BJ (cell line): ENCODE measurements at regions not wholly inside any gene's neighbourhood (a gene's known extent, or its start where the extent isn't known, plus 50 kb on each side); places are given as distances from the start of the nearest gene placed in this dataset.

Experiments used
- CTCF ChIA-PET: fragments of 350-600 bp; formaldehyde crosslinking; extraction: SDS; loops from one replicate; lab custom pipeline; 2021; ENCODE audit warnings: antibody characterized with exemption, inconsistent platforms; lab: Yijun Ruan, JAX
- POLR2A ChIA-PET: fragments of 300-600 bp; sonication (Branson Sonifier 250); formaldehyde crosslinking; extraction: SDS; loops from one replicate; lab custom pipeline; 2021; ENCODE audit warnings: antibody characterized with exemption; lab: Charles Lee
- DNase-seq: peaks from one replicate; pipeline ENCODE4 v3.0.0-alpha.2; 2011; ENCODE audit warnings: low read depth
- H3K27me3 ChIP-seq: 2 replicates; pipeline ENCODE4 v1.6.0; 2011; ENCODE audit warnings: low read length; ENCODE audit not compliant: control insufficient read depth, insufficient read depth
- H3K36me3 ChIP-seq: 2 replicates; pipeline ENCODE4 v1.5.1; 2011; ENCODE audit warnings: low read length; ENCODE audit not compliant: control insufficient read depth, insufficient read depth
- H3K4me3 ChIP-seq: 2 replicates; pipeline ENCODE4 v1.5.1; 2011; ENCODE audit warnings: low read depth, mild to moderate bottlenecking, control low read depth, low read length
- TF ChIP-seq, protein P1 (sequence below): IDR thresholded peaks from 2 replicates; pipeline ENCODE4 v1.5.1; 2011; ENCODE audit warnings: low read depth, mild to moderate bottlenecking, control low read depth, inconsistent platforms, low read length, moderate library complexity; ENCODE audit not compliant: insufficient read depth

DNA sequence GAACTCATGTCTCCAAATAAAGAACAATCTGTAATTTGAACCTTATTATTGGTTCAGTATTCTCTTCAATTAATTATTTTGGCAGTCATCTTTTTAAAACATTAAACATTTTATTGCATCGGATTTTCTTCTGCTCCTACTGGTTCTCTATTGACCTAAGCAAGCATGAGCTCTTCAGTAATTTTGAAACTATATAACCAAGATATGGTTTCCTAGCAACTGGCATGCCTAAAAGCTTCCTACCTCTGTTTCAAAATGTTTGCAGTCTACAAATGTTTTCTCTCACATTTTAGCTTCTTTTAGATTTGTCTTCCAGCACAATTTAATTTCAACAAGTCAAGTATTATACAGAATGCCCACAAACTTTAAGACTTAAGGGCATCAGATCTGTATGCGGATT is 371.3 kb downstream of the GPM6A start:
- Histone ChIP-seq H3K36me3 (no peaks in the 10 kb centered on the region), H3K4me3 (no peak overlapping the region), H3K27me3 (no peaks in the 10 kb centered on the region)
- POLR2A ChIA-PET = no interaction called here
- DNase-seq = no peak
- CTCF ChIA-PET = no interaction called here
- TF ChIP-seq, protein P1, sequence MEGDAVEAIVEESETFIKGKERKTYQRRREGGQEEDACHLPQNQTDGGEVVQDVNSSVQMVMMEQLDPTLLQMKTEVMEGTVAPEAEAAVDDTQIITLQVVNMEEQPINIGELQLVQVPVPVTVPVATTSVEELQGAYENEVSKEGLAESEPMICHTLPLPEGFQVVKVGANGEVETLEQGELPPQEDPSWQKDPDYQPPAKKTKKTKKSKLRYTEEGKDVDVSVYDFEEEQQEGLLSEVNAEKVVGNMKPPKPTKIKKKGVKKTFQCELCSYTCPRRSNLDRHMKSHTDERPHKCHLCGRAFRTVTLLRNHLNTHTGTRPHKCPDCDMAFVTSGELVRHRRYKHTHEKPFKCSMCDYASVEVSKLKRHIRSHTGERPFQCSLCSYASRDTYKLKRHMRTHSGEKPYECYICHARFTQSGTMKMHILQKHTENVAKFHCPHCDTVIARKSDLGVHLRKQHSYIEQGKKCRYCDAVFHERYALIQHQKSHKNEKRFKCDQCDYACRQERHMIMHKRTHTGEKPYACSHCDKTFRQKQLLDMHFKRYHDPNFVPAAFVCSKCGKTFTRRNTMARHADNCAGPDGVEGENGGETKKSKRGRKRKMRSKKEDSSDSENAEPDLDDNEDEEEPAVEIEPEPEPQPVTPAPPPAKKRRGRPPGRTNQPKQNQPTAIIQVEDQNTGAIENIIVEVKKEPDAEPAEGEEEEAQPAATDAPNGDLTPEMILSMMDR = no peak

DNA sequence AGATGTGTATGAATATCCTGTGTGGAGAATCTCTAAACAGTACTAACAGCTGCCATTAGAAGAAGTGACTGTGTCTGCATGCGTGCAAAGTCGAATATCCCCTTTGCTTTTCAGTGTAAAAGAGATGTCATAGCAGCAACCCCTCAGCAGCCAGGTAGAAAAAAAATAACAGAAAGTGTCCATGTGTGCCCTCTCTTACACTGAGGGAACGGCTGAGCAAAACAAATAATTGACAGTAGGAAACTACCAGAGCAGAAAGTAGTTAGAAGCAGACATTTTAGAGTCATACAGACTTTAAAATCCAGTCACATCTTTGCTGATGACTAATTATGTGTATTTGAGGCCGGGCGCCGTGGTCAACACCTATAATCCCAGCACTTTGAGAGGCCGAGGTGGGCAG is 370.8 kb downstream of the GPM6A start:
- Histone ChIP-seq H3K4me3 (no peak overlapping the region), H3K27me3 (no peaks in the 10 kb centered on the region), H3K36me3 (no peaks in the 10 kb centered on the region)
- TF ChIP-seq, protein P1 = no peak
- no peak for DNase-seq
- POLR2A ChIA-PET = no interaction called here
- CTCF ChIA-PET = no interaction called here

DNA sequence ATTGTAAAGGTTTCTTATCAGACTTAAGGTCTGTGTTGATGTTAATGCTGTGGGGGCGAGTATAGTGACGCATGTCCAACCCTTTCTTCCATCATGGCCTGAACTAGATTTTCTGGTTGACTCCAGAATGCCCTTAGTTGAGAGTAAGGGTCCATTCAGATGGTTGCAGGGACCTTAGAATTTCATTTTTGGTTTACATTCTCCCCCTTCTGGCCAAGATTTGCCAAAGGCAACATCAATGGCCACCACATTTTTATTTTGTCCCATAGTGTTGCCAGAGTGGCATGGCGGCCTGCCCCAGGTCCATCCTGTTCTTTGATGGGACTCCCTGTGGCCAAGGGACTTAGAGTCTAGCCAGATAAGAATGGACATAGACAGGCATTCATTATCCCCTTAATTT is 368.5 kb downstream of the GPM6A start:
- TF ChIP-seq, protein P1 = 0 out of 2 replicates have a peak, but pooled peaks have one; percentile 11
- H3K36me3 ChIP-seq = no peaks in the 10 kb centered on the region
- ChIA-PET CTCF (no interaction called here), POLR2A (no interaction called here)
- no peak for DNase-seq
- no peak overlapping the region for H3K4me3 ChIP-seq
- H3K27me3 ChIP-seq = no peaks in the 10 kb centered on the region

DNA sequence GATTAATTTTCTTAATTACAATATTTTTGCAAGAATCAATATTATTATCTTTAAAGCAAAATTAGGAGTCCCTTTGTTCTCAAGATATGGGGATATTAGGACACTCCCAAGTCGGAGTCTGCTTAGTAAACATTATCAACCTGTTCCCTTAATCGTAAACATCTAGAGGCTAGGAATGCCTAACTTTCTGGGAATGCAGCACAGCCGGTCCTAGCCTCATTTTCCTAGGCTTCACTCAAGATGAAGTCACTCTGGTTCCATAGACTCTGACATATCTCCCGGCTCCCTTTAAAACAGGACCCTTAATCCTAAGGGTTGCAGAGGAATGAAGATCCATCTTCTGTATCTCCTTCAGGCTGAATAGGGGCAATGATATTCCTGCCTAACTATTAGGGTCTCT is 367.6 kb downstream of the GPM6A start:
- H3K27me3 ChIP-seq = no peaks in the 10 kb centered on the region
- TF ChIP-seq, protein P1 = no peak
- POLR2A ChIA-PET = no interaction called here
- no peak overlapping the region for H3K4me3 ChIP-seq
- CTCF ChIA-PET = no interaction called here
- no peaks in the 10 kb centered on the region for H3K36me3 ChIP-seq
- no peak for DNase-seq

DNA sequence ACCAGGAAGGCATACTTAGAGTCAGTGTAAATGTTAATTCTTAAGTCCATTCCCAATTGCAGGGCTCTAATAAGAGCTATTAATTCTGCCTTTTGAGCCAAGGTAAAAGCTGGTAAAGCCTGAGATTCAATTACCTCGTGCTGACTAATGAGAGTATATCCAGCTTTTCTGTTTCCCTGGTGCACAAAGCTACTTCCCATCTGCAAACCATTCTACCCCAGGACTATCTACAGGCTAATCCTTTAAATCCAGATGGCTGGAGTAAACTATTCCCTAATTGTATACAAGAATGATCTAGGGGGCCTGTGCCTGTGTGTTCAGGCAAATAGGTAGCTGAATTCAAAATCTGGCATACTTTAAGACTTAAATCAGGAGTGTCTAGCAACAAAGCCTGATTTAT is 365.0 kb downstream of the GPM6A start:
- CTCF ChIA-PET = interaction anchor here (1.9 kb wide), 1 partner anchor 20 kb away, joined by 4 read pairs; no protein-coding TSS in a partner anchor
- POLR2A ChIA-PET = no interaction called here
- Histone ChIP-seq H3K36me3 (no peaks in the 10 kb centered on the region), H3K4me3 (no peak overlapping the region), H3K27me3 (no peaks in the 10 kb centered on the region)
- DNase-seq = no peak
- TF ChIP-seq, protein P1 = no peak
